Activated naive CD8-positive, alpha-beta T cell treated with anti-CD3 and anti-CD28 coated beads for 36 hours (primary cell): ENCODE measurements at regions not wholly inside any gene's neighbourhood (a gene's known extent, or its start where the extent isn't known, plus 50 kb on each side); places are given as distances from the start of the nearest gene placed in this dataset.
"Not testable (repeated sequence)": the region's sequence is repeated elsewhere in the genome, so short reads cannot be mapped to it uniquely, and the experiment has no call there.

Source experiments
- DNase-seq: peaks from one replicate; pipeline ENCODE4 v3.0.0; 2021
- H3K27ac Mint-ChIP-seq: one replicate; pipeline ENCODE4 v1.8.0; 2022; ENCODE audit warnings: mild to moderate bottlenecking, moderate library complexity, mixed read lengths
- H3K27me3 Mint-ChIP-seq: one replicate; pipeline ENCODE4 v1.8.0; 2022; ENCODE audit warnings: mild to moderate bottlenecking, mixed read lengths
- H3K36me3 Mint-ChIP-seq: one replicate; pipeline ENCODE4 v1.8.0; 2021; ENCODE audit warnings: mild to moderate bottlenecking, mixed read lengths
- H3K4me1 Mint-ChIP-seq: one replicate; pipeline ENCODE4 v1.8.0; 2021; ENCODE audit warnings: mixed read lengths
- H3K4me3 Mint-ChIP-seq: one replicate; pipeline ENCODE4 v1.8.0; 2022; ENCODE audit warnings: mild to moderate bottlenecking, moderate library complexity, mixed read lengths
- H3K9me3 Mint-ChIP-seq: one replicate; pipeline ENCODE4 v1.8.0; 2022; ENCODE audit warnings: mixed read lengths

DNA sequence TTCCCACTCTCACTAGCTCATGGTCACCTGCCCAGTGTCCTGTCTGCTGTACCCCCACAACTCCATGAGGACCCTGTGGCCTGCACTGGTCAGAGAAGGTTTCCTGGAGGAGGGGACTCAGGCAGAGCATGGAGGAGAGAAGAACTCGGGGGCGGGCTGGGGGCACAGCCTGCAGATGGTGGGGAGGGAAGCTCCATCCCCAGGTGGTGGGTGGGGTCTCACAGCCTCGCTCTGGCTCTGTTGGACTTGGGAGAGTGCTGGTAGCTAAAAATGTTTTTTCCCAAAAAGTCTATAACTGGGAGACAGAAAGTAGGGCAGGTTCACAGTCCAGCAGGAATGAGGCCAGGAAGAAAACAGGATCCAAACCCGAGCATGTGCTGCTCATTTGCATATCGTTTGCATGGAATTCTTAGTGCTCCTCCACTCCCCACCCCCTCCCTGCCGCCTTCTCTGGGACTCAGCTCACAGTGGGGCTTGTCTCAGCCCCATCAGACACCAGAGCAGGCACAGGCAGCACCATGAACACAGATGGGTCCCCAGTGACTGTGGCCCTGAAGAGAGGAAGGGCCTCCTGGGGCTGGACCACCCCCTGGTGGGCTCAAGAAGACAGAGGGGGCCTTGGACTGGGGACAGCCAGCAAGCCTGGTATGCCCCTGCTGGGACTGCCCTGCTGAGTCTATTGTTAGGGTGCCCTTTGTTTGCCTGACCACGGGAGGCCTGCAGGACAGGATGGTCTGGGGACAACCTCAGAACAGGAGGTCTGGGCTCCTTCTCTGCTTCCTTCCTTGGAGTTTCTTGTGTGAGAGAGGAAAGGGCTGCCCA lies 67.0 kb upstream of the SFSWAP start:
- Mint-ChIP-seq H3K36me3 (no peaks in the 10 kb centered on the region), H3K27me3 (peaks cover 14% of the 10 kb centered on the region), H3K27ac (no peak overlapping the region), H3K9me3 (no peaks in the 10 kb centered on the region), H3K4me3 (no peak overlapping the region), H3K4me1 (no peaks in the 10 kb centered on the region)
- no peak for DNase-seq

DNA sequence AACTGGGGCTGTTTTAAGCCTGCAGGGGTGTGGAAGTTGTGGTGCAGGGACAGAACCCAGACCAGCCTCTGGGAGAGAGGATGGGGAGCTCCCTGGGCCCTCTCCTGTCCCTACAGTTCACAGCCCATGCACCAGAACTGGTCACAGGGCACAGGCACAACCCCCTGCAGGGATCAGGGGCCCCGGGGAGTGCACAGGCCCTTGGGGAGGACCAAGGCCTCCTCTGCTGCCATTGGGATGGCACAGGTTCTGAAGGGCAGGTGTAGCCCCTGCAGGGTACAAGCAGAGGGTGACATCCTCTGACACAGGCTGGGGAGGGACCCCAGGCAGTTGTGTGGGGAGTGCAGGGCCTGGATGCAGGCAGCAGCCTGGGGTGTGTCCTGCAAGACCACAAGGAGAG lies 66.4 kb upstream of the SFSWAP start:
- no peak overlapping the region for H3K27ac Mint-ChIP-seq
- H3K9me3 Mint-ChIP-seq: no peaks in the 10 kb centered on the region
- peaks cover 14% of the 10 kb centered on the region for H3K27me3 Mint-ChIP-seq
- H3K4me3 Mint-ChIP-seq: no peak overlapping the region
- no peaks in the 10 kb centered on the region for H3K4me1 Mint-ChIP-seq
- DNase-seq: no peak
- no peaks in the 10 kb centered on the region for H3K36me3 Mint-ChIP-seq

DNA sequence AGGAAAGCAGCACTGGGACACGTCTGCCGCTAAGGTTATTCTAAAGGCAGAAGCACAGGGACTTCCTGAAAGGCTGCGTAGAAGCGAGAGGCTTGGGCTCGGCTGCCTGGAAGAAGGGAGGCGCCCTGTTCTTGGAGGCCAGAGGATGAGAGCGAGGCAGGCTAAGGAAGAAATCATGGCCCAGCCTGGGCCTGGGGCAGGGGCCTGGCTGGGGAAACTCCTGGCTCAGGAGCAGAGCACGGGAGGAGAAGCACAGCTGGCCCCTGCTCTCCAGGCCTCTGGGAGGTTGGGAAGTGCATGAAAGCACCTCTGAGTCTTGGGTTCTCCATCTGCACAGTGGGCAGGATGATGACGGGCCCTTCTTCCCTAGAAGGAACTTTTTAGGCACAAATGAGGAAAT lies 66.0 kb upstream of the SFSWAP start:
- not testable (repeated sequence) for H3K27ac Mint-ChIP-seq, DNase-seq, H3K4me1 Mint-ChIP-seq, H3K9me3 Mint-ChIP-seq, H3K4me3 Mint-ChIP-seq, H3K36me3 Mint-ChIP-seq
- peaks cover 16% of the 10 kb centered on the region for H3K27me3 Mint-ChIP-seq

DNA sequence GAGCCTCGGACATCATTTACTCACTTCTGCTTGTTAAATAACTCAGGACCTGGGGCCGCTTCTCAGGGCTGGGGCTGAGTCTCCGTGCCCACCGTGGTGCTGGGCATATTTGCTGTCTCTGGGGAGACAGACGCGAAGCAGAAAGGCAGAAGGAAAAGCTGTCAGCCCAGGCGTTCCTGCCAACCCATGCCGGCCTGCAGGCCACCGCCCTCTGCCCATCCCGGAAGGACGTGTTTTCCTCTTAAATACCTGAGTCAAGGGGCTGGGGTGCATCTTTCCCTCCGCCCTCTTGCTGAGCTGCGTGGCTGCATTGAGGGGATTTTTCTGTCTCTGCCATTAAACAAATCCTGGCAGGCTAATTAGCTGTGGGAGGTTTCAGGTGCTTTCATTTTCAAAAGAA lies 65.3 kb upstream of the SFSWAP start:
- not testable (repeated sequence) for H3K27me3 Mint-ChIP-seq, H3K4me3 Mint-ChIP-seq, H3K36me3 Mint-ChIP-seq, H3K27ac Mint-ChIP-seq, H3K4me1 Mint-ChIP-seq, DNase-seq, H3K9me3 Mint-ChIP-seq

DNA sequence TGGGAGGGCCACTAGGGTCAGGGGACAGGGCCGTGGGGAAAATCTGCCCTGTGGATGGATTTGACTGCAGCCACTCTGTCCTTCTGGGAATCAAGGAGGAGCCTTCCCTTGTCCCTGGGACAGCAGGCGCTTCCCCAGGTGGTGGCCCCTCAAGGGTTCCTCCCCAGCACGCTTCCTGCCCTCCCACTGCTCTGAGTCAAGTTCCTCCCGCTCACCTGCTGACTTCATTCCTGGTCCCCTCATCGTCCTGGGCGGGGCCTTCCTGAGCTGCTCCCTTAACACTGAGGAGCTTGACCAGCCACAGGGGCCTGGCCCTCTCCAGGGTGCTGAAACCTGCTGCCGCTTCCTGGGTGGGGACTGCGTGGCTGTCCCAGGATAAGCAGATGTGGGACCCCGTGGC lies 64.4 kb upstream of the SFSWAP start:
- H3K4me1 Mint-ChIP-seq, H3K27ac Mint-ChIP-seq: not testable (repeated sequence)

DNA sequence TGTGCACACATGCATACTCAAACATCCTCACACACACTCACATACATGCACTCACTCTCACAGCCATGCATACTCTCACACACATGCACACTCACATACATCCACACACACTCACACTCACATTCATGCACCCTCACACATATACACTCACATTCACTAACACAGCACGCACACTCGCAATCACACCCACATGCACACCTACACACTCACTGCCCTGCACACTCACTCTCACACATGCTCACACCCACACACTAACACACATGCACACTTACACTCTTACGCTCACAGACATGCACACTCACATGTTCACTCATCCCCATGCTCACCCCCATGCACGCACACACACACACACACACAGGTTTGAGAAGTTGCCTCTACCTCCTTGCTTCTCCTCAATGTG lies 63.2 kb upstream of the SFSWAP start:
- no peak for DNase-seq
- no peak overlapping the region for H3K4me3 Mint-ChIP-seq
- H3K27ac Mint-ChIP-seq: no peak overlapping the region
- H3K9me3 Mint-ChIP-seq: no peaks in the 10 kb centered on the region
- H3K27me3 Mint-ChIP-seq: peaks cover 10% of the 10 kb centered on the region
- H3K4me1 Mint-ChIP-seq: no peaks in the 10 kb centered on the region
- H3K36me3 Mint-ChIP-seq: no peaks in the 10 kb centered on the region

More for the DNA sequence above, 64.4 kb upstream of the SFSWAP start:
- DNase-seq, H3K9me3 Mint-ChIP-seq, H3K4me3 Mint-ChIP-seq, H3K27me3 Mint-ChIP-seq, H3K36me3 Mint-ChIP-seq: not testable (repeated sequence)

DNA sequence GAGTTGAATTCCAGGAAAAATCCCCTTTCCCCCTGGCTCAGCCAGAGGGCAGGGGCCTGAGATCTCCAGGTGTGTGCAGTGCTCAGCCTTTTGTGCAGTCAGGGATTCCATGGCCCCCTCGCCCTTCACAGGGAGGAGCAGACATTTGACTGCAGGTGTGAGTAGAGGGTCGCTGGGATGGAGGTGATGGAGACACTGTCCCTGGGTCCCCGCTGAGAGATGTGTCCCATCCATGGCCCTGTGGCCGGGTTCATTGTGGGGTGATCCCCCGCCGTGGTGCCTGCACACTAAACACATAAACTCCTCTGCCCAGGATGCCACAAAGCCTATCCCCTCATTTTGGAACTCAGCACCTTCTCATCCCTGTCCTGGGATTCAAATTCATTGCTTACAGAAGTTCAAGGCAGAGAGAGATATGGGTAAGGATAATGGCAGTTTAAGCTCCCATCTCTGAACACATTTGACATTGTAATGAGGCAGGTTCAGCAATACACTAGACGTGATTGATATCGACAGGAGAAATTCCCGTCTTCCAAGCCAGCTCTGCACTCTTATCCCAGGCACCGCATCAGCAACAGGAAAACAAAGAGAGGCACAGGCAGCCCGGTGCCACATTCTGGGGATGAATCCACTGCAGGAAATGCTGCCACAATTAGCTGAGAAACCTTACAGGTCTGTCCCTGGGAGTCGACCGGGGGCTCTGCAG lies 55.3 kb upstream of the SFSWAP start:
- not testable (repeated sequence) for DNase-seq, H3K4me1 Mint-ChIP-seq, H3K9me3 Mint-ChIP-seq, H3K27me3 Mint-ChIP-seq, H3K36me3 Mint-ChIP-seq, H3K27ac Mint-ChIP-seq, H3K4me3 Mint-ChIP-seq

DNA sequence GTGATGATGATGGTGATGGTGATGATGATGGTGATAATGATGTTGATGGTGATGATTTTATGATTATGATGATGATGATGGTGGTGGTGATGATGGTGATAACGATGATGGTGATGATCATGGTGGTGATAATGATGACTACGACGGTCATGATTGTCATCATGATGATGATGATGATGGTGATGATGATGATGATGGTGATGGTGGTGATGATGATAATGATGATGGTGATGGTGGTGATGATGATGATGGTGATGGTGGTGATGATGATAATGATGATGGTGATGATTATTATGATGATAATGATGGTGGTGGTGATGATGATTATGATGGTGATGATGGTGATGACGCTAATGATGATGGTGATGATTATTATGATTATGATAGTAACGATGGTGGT lies 54.1 kb upstream of the SFSWAP start:
- not testable (repeated sequence) for H3K27me3 Mint-ChIP-seq, H3K4me1 Mint-ChIP-seq, H3K4me3 Mint-ChIP-seq, H3K27ac Mint-ChIP-seq, H3K9me3 Mint-ChIP-seq, H3K36me3 Mint-ChIP-seq, DNase-seq

DNA sequence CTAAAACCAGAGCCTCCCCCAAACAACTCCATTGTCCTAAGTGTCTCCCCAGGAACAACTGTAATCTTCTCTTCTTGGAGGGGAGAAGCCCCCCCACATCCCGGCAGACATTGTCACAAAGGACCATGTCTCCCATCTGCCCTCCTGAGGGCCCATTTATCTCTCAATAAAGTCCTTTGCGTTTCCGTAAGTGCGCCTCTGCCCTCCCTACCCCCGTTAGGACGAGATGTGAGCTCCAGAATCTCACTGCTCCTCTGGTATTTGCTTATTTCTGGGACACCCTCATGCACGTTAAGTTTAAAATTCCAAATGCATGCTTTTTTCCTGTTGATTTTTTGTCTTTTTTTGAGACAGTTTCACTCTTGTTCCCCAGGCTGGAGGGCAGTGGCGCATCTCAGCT lies 52.3 kb upstream of the SFSWAP start:
- not testable (repeated sequence) for H3K4me1 Mint-ChIP-seq, H3K27ac Mint-ChIP-seq

DNA sequence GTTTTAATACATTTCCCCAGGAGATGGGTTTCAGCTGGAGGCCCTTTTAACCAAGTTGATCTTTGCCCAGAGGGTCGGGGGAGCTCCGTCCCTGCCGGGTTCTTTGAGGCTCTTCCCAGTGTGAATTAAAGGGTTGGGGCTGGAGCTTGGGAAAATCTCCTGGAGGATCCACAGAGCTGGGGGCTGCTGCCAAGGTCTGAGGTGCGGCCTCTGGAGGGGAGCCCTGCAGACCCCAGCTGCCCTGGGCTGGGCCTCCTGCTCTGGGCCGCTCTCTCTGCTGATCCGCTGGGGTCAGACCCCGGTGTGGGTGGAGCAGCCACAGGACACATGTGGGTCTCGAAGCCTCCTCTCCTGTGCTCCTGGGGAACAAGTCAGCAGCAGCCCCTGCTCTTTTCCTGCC lies 51.4 kb upstream of the SFSWAP start:
- not testable (repeated sequence) for H3K36me3 Mint-ChIP-seq, H3K4me1 Mint-ChIP-seq, DNase-seq, H3K27ac Mint-ChIP-seq, H3K4me3 Mint-ChIP-seq, H3K9me3 Mint-ChIP-seq
- peaks cover 11% of the 10 kb centered on the region for H3K27me3 Mint-ChIP-seq

More for the DNA sequence above, 52.3 kb upstream of the SFSWAP start:
- H3K36me3 Mint-ChIP-seq, DNase-seq, H3K9me3 Mint-ChIP-seq, H3K4me3 Mint-ChIP-seq: not testable (repeated sequence)
- peaks cover 11% of the 10 kb centered on the region for H3K27me3 Mint-ChIP-seq

DNA sequence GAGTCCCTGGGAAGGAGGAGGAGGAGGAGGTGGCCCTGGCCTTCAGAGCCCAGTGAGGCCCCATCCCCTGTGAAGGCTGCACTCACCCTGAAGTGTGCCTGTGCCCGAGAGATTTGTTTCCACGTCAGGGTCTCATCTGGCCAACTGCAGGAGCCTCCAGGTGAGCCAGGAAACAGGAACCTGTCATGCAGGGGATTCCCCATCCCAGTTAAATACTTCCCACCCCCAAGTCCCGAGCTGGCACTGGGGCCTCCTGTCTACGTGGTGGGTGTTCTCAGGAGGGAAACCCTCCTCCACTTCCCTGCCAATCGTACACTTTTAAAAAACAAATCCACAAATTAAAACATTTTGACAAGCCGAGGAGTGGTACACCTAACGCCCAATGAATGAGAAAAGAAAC lies 50.9 kb upstream of the SFSWAP start:
- H3K36me3 Mint-ChIP-seq, DNase-seq, H3K27ac Mint-ChIP-seq, H3K4me3 Mint-ChIP-seq, H3K9me3 Mint-ChIP-seq, H3K4me1 Mint-ChIP-seq: not testable (repeated sequence)
- peaks cover 11% of the 10 kb centered on the region for H3K27me3 Mint-ChIP-seq

DNA sequence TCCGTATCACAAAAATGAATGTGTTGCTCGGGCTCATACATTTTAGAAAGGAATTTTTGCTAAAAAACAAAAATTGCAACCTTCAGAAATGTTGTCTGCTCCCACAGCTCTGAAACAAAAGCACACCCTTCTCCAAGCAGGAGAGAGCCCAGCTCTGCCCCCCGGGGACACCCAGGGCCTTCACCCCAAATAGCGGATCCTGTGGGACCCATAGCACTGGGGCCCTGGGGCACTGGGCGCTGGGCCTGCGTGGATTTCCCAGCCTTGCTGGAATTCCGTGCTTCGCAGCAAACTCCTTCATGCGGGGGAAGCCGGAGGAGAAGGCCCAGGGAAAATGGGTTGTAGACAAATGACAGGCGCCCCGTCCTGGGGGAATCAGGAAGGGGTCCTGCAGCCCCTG lies 50.5 kb upstream of the SFSWAP start:
- H3K27me3 Mint-ChIP-seq: peaks cover 11% of the 10 kb centered on the region
- H3K27ac Mint-ChIP-seq, H3K36me3 Mint-ChIP-seq, DNase-seq, H3K4me3 Mint-ChIP-seq, H3K4me1 Mint-ChIP-seq, H3K9me3 Mint-ChIP-seq: not testable (repeated sequence)
